Astrocyte (in vitro differentiated cells and primary cell): ENCODE measurements at regions not wholly inside any gene's neighbourhood (a gene's known extent, or its start where the extent isn't known, plus 50 kb on each side); places are given as distances from the start of the nearest gene placed in this dataset.

Source experiments
- DNase-seq: peaks from one replicate; pipeline ENCODE4 v3.0.0-alpha.2; 2010; ENCODE audit warnings: low read depth
- FAIRE-seq: peaks from 2 replicates; lab custom pipeline; 2011; peaks lifted over from hg19 to GRCh38; lab: Jason Lieb, UNC
- H2AFZ ChIP-seq: 2 replicates; pipeline ENCODE4 v1.6.0; 2012; ENCODE audit warnings: low read depth, low read length, inconsistent platforms
- H3K27ac ChIP-seq: 2 replicates; pipeline ENCODE4 v1.5.1; 2011; ENCODE audit warnings: low read depth, low read length, inconsistent platforms
- H3K27me3 ChIP-seq: 2 replicates; pipeline ENCODE4 v1.6.0; 2011; ENCODE audit warnings: low read length, inconsistent platforms; ENCODE audit not compliant: insufficient read depth
- H3K36me3 ChIP-seq: 2 replicates; pipeline ENCODE4 v1.5.1; 2011; ENCODE audit warnings: low read length, inconsistent platforms; ENCODE audit not compliant: insufficient read depth
- H3K4me1 ChIP-seq: 2 replicates; pipeline ENCODE4 v1.5.1; 2011; ENCODE audit warnings: low read length, inconsistent platforms; ENCODE audit not compliant: insufficient read depth
- H3K4me2 ChIP-seq: 2 replicates; pipeline ENCODE4 v1.6.0; 2012; ENCODE audit warnings: low read length, inconsistent platforms
- H3K4me3 ChIP-seq: 2 replicates; pipeline ENCODE4 v1.5.1; 2011; ENCODE audit warnings: low read depth, mild to moderate bottlenecking, low read length, inconsistent platforms; ENCODE audit not compliant: insufficient read depth
- H3K79me2 ChIP-seq: 2 replicates; pipeline ENCODE4 v1.6.0; 2012; ENCODE audit warnings: mild to moderate bottlenecking, low read length, inconsistent platforms; ENCODE audit not compliant: insufficient read depth
- H3K9ac ChIP-seq: 2 replicates; pipeline ENCODE4 v1.6.0; 2012; ENCODE audit warnings: mild to moderate bottlenecking, low read length, inconsistent platforms
- H3K9me3 ChIP-seq: 2 replicates; pipeline ENCODE4 v1.5.1; 2012; ENCODE audit warnings: low read depth, mild to moderate bottlenecking, low read length, inconsistent platforms; ENCODE audit not compliant: insufficient read depth
- H4K20me1 ChIP-seq: 2 replicates; pipeline ENCODE4 v1.6.0; 2012; ENCODE audit warnings: low read length, inconsistent platforms; ENCODE audit not compliant: insufficient read depth
- H3K27ac Mint-ChIP-seq: one replicate; pipeline ENCODE4 v1.8.0; 2021; ENCODE audit warnings: mild to moderate bottlenecking, mixed read lengths; ENCODE audit not compliant: unreplicated experiment
- H3K27me3 Mint-ChIP-seq: one replicate; pipeline ENCODE4 v1.8.0; 2021; ENCODE audit warnings: low read depth, mixed read lengths; ENCODE audit not compliant: unreplicated experiment
- H3K36me3 Mint-ChIP-seq: one replicate; pipeline ENCODE4 v1.8.0; 2021; ENCODE audit warnings: low read depth, mixed read lengths; ENCODE audit not compliant: unreplicated experiment
- H3K4me1 Mint-ChIP-seq: one replicate; pipeline ENCODE4 v1.8.0; 2021; ENCODE audit warnings: low read depth, mixed read lengths; ENCODE audit not compliant: unreplicated experiment
- H3K4me3 Mint-ChIP-seq: one replicate; pipeline ENCODE4 v1.8.0; 2021; ENCODE audit warnings: mild to moderate bottlenecking, moderate library complexity, mixed read lengths; ENCODE audit not compliant: unreplicated experiment
- H3K9me3 Mint-ChIP-seq: one replicate; pipeline ENCODE4 v1.8.0; 2021; ENCODE audit warnings: mild to moderate bottlenecking, mixed read lengths; ENCODE audit not compliant: unreplicated experiment
- EZH2 ChIP-seq: IDR thresholded peaks from 2 replicates; pipeline ENCODE4 v1.6.1; 2012; ENCODE audit warnings: mild to moderate bottlenecking, low read length, inconsistent platforms; ENCODE audit not compliant: insufficient read depth
- TF ChIP-seq, protein P1 (sequence below): IDR thresholded peaks from 2 replicates; pipeline ENCODE4 v1.5.1; 2011; ENCODE audit warnings: low read depth, mild to moderate bottlenecking, inconsistent platforms, low read length, moderate library complexity; ENCODE audit not compliant: insufficient read depth

DNA sequence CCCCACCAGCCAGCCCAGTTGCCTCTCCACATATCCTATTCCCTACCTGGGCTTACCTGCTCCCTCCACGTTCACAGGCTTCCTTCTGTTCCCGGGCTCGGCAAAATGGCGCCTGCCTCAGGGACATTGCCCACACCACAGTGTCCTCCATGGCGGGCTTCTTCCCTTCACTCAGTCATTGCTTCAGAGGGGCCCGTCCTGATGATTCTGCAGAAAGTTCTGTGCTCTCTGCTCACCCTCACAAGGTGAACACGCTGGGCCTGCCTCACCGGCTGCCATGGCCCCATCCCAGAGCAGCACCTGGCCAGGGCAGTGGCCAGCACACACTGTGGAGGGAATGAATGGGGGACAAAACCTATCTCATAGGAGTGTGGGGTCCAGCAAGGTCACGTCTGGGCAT lies 313.0 kb downstream of the GADD45G start:
- H3K4me3 ChIP-seq, result no peak overlapping the region
- H3K36me3 ChIP-seq, result no peaks in the 10 kb centered on the region
- no peak overlapping the region for H3K9ac ChIP-seq
- H3K9me3 ChIP-seq, result no peaks in the 10 kb centered on the region
- H2AFZ ChIP-seq, result no peak overlapping the region
- no peak for DNase-seq
- no peaks in the 10 kb centered on the region for H3K27me3 ChIP-seq
- H3K4me1 Mint-ChIP-seq, result peaks cover 17% of the 10 kb centered on the region
- no peaks in the 10 kb centered on the region for H3K9me3 Mint-ChIP-seq
- H3K27me3 Mint-ChIP-seq, result peaks cover 26% of the 10 kb centered on the region
- peaks cover 4% of the 10 kb centered on the region for H3K4me1 ChIP-seq
- H3K4me3 Mint-ChIP-seq, result no peak overlapping the region
- no peak for FAIRE-seq
- H3K27ac Mint-ChIP-seq, result no peak overlapping the region
- H3K27ac ChIP-seq, result no peak overlapping the region
- no peak overlapping the region for H3K4me2 ChIP-seq
- no peaks in the 10 kb centered on the region for H3K79me2 ChIP-seq
- TF ChIP-seq, protein P1, sequence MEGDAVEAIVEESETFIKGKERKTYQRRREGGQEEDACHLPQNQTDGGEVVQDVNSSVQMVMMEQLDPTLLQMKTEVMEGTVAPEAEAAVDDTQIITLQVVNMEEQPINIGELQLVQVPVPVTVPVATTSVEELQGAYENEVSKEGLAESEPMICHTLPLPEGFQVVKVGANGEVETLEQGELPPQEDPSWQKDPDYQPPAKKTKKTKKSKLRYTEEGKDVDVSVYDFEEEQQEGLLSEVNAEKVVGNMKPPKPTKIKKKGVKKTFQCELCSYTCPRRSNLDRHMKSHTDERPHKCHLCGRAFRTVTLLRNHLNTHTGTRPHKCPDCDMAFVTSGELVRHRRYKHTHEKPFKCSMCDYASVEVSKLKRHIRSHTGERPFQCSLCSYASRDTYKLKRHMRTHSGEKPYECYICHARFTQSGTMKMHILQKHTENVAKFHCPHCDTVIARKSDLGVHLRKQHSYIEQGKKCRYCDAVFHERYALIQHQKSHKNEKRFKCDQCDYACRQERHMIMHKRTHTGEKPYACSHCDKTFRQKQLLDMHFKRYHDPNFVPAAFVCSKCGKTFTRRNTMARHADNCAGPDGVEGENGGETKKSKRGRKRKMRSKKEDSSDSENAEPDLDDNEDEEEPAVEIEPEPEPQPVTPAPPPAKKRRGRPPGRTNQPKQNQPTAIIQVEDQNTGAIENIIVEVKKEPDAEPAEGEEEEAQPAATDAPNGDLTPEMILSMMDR, result no peak
- TF ChIP-seq EZH2, result no peak
- H3K36me3 Mint-ChIP-seq, result no peaks in the 10 kb centered on the region
- H4K20me1 ChIP-seq, result no peaks in the 10 kb centered on the region

DNA sequence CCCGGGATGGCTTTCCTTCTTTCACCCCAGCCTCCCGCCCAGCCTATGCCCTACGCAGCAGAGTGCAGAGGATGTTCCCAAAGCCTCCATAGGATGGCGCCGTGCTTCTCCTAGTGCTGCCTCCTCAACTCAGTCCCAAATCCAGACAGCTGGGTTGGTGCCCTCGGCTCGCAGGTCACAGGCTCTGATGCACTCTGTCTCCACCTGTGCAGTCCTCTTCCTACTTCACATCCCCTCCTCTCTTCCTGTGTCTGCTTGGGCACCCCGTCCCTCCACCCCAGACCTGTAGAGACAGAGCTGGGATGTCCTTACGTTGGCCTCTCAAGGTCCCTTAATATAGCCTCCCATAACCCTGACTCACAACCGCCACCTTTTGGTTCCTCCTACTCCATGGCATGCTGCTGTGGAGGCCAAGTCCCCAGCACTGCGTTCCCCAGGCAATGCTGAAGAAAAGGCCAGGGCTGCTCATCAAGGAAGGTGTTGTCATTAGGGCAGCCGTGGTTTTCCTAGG lies 314.4 kb downstream of the GADD45G start:
- no peaks in the 10 kb centered on the region for H3K9me3 ChIP-seq
- H2AFZ ChIP-seq, result no peak overlapping the region
- H3K79me2 ChIP-seq, result no peaks in the 10 kb centered on the region
- H3K9me3 Mint-ChIP-seq, result peaks cover 2% of the 10 kb centered on the region
- DNase-seq (no peak), FAIRE-seq (no peak)
- no peak overlapping the region for H3K9ac ChIP-seq
- no peaks in the 10 kb centered on the region for H3K36me3 ChIP-seq
- H3K4me2 ChIP-seq, result no peak overlapping the region
- H3K4me1 Mint-ChIP-seq, result peaks cover 26% of the 10 kb centered on the region
- H3K4me3 ChIP-seq, result no peak overlapping the region
- H3K27ac Mint-ChIP-seq, result no peak overlapping the region
- H4K20me1 ChIP-seq, result no peaks in the 10 kb centered on the region
- peaks cover 31% of the 10 kb centered on the region for H3K27me3 Mint-ChIP-seq
- no peaks in the 10 kb centered on the region for H3K36me3 Mint-ChIP-seq
- H3K4me1 ChIP-seq, result peaks cover 9% of the 10 kb centered on the region
- no peak overlapping the region for H3K27ac ChIP-seq
- no peaks in the 10 kb centered on the region for H3K27me3 ChIP-seq
- TF ChIP-seq, protein P1, result no peak
- TF ChIP-seq EZH2, result no peak
- H3K4me3 Mint-ChIP-seq, result no peak overlapping the region

GRCh38 chr9:89920131-89920530 lies 315.3 kb downstream of the GADD45G start:
- FAIRE-seq (no peak), DNase-seq (no peak)
- Mint-ChIP-seq H3K36me3 (no peaks in the 10 kb centered on the region), H3K4me1 (peaks cover 26% of the 10 kb centered on the region), H3K4me3 (no peak overlapping the region), H3K27me3 (peaks cover 33% of the 10 kb centered on the region), H3K27ac (no peak overlapping the region), H3K9me3 (peaks cover 2% of the 10 kb centered on the region)
- no peaks in the 10 kb centered on the region for H3K9me3 ChIP-seq
- no peak overlapping the region for H3K27ac ChIP-seq
- no peaks in the 10 kb centered on the region for H4K20me1 ChIP-seq
- no peak overlapping the region for H3K4me3 ChIP-seq
- H3K27me3 ChIP-seq, result no peaks in the 10 kb centered on the region
- no peak overlapping the region for H3K4me2 ChIP-seq
- H3K36me3 ChIP-seq, result no peaks in the 10 kb centered on the region
- no peak overlapping the region for H3K9ac ChIP-seq
- H3K4me1 ChIP-seq, result peaks cover 9% of the 10 kb centered on the region
- no peaks in the 10 kb centered on the region for H3K79me2 ChIP-seq
- TF ChIP-seq, protein P1, result no peak
- TF ChIP-seq EZH2, result no peak
- no peak overlapping the region for H2AFZ ChIP-seq
